ENCODE measurements at regions not wholly inside any gene's neighbourhood (a gene's known extent, or its start where the extent isn't known, plus 50 kb on each side); places are given as distances from the start of the nearest gene placed in this dataset.

DNA sequence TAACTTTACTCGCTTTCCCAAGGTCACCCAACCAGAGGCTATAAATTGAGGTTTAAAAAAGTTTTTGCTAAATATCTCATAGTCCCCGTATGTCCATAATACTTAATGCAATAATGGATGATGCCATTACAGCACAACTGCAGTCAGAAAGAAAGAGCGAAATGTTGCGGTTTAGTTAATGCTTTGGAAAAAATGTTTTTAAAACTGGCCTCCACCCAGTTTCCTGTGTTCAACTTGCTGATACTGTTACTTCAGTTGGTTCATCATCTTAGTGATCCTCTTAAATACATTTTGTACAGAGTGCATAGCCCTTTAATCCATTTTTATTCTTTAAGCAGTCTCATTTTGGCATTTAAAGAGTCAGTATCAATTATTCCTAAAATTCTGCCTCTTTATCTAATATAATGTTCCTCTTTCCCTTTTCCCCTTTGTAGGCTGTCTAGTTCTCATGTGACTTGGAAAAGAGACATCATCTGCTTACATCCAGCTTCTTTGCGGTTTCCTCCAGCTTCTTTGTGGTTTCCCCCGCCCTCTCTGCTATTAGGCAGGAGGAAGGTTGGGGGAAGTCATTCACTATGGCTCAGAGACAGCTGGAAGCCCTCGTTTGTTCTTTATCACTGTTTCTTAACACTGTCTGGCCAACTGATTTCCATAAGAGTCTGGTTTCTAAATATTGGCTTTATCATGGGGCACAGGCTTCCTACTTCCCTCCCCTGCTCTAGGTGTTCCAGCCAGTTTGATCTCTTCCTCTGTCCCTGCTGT is 154.3 kb downstream of the GOLIM4 start:
- Histone ChIP-seq H3K4me1 (ENCODE audit: insufficient read depth, low read length, severe bottlenecking) (no peaks in the 10 kb centered on the region), H3K27ac (ENCODE audit: low read depth, low read length, poor library complexity, severe bottlenecking) (no peak overlapping the region), H3K27me3 (ENCODE audit: insufficient read depth, low read length) (no peaks in the 10 kb centered on the region), H2AFZ (ENCODE audit: low read length) (no peak overlapping the region), H3K4me3 (ENCODE audit: low read depth, low read length, poor library complexity, severe bottlenecking) (no peak overlapping the region), H4K20me1 (ENCODE audit: insufficient read depth, low read length) (no peaks in the 10 kb centered on the region), H3F3A (ENCODE audit: insufficient read depth, low read length) (no peaks in the 10 kb centered on the region), H3K4me2 (ENCODE audit: low read length) (no peak overlapping the region), H3K9me3 (ENCODE audit: low read length) (no peaks in the 10 kb centered on the region), H3K36me3 (ENCODE audit: insufficient read depth, low read length) (no peaks in the 10 kb centered on the region), H3K9me2 (ENCODE audit: low read depth, low read length) (no peaks in the 10 kb centered on the region), H3K79me2 (ENCODE audit: insufficient read depth, low read length) (no peaks in the 10 kb centered on the region), H3K9ac (ENCODE audit: low read length) (no peak overlapping the region)
- TF ChIP-seq, protein P1, sequence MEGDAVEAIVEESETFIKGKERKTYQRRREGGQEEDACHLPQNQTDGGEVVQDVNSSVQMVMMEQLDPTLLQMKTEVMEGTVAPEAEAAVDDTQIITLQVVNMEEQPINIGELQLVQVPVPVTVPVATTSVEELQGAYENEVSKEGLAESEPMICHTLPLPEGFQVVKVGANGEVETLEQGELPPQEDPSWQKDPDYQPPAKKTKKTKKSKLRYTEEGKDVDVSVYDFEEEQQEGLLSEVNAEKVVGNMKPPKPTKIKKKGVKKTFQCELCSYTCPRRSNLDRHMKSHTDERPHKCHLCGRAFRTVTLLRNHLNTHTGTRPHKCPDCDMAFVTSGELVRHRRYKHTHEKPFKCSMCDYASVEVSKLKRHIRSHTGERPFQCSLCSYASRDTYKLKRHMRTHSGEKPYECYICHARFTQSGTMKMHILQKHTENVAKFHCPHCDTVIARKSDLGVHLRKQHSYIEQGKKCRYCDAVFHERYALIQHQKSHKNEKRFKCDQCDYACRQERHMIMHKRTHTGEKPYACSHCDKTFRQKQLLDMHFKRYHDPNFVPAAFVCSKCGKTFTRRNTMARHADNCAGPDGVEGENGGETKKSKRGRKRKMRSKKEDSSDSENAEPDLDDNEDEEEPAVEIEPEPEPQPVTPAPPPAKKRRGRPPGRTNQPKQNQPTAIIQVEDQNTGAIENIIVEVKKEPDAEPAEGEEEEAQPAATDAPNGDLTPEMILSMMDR (IDR thresholded peaks at IDR 0.05; ENCODE audit: low read length): no peak
- no peak for TF ChIP-seq EZH2 (IDR thresholded peaks at IDR 0.05; ENCODE audit: borderline replicate concordance, low read length)

DNA sequence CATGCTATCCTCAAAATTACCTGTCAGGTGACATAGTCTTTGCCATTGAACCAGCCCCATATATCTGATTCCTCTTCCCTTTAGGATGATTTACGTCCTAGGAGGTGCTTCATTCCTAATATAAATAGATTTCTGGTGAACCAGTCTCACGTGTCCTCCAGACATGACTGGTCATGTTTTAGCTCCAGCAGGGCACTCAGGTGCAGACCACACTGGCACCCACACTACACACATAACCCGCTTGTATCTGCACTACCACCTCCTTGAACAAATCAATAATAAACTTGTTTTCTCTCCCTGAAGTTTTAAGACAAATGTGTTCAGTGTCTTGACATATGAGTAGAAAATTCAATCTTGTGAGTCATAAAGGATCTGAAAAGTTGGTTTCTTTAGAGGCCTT is 155.5 kb downstream of the GOLIM4 start:
- no peak overlapping the region for H3K4me2 ChIP-seq (ENCODE audit: low read length)
- no peak overlapping the region for H2AFZ ChIP-seq (ENCODE audit: low read length)
- H3K9ac ChIP-seq (ENCODE audit: low read length): no peak overlapping the region
- no peaks in the 10 kb centered on the region for H3K27me3 ChIP-seq (ENCODE audit: insufficient read depth, low read length)
- TF ChIP-seq, protein P1 (IDR thresholded peaks at IDR 0.05; ENCODE audit: low read length): no peak
- TF ChIP-seq EZH2 (IDR thresholded peaks at IDR 0.05; ENCODE audit: borderline replicate concordance, low read length): no peak
- H3F3A ChIP-seq (ENCODE audit: insufficient read depth, low read length): no peaks in the 10 kb centered on the region
- no peaks in the 10 kb centered on the region for H3K9me3 ChIP-seq (ENCODE audit: low read length)
- no peaks in the 10 kb centered on the region for H3K36me3 ChIP-seq (ENCODE audit: insufficient read depth, low read length)
- H3K27ac ChIP-seq (ENCODE audit: low read depth, low read length, poor library complexity, severe bottlenecking): no peak overlapping the region
- H3K79me2 ChIP-seq (ENCODE audit: insufficient read depth, low read length): no peaks in the 10 kb centered on the region
- no peaks in the 10 kb centered on the region for H4K20me1 ChIP-seq (ENCODE audit: insufficient read depth, low read length)
- no peaks in the 10 kb centered on the region for H3K4me1 ChIP-seq (ENCODE audit: insufficient read depth, low read length, severe bottlenecking)
- no peaks in the 10 kb centered on the region for H3K9me2 ChIP-seq (ENCODE audit: low read depth, low read length)
- no peak overlapping the region for H3K4me3 ChIP-seq (ENCODE audit: low read depth, low read length, poor library complexity, severe bottlenecking)

DNA sequence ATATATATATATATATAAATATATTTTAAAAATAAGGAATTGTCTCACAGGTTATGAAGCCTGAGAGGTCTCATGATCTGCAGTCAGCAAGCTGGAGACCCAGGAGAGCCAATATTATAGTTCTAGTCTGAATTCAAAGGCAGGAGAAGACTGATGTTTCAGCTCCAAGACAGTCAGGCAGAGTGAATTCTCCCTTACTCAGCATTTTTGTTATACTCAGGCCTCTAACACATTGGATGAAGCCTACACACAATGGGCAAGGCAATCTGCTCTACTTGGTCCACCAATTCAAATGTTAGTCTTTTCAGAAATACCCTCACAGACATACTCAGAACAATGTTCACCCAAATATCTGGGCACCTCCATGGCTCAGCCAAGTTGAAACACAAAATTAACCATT is 157.2 kb downstream of the GOLIM4 start:
- Histone ChIP-seq H3K9ac (ENCODE audit: low read length) (no peak overlapping the region), H3K9me2 (ENCODE audit: low read depth, low read length) (no peaks in the 10 kb centered on the region), H4K20me1 (ENCODE audit: insufficient read depth, low read length) (no peaks in the 10 kb centered on the region), H2AFZ (ENCODE audit: low read length) (no peak overlapping the region), H3K27ac (ENCODE audit: low read depth, low read length, poor library complexity, severe bottlenecking) (no peak overlapping the region), H3K9me3 (ENCODE audit: low read length) (no peaks in the 10 kb centered on the region), H3K4me3 (ENCODE audit: low read depth, low read length, poor library complexity, severe bottlenecking) (no peak overlapping the region), H3K4me1 (ENCODE audit: insufficient read depth, low read length, severe bottlenecking) (no peaks in the 10 kb centered on the region), H3F3A (ENCODE audit: insufficient read depth, low read length) (no peaks in the 10 kb centered on the region), H3K79me2 (ENCODE audit: insufficient read depth, low read length) (no peaks in the 10 kb centered on the region), H3K27me3 (ENCODE audit: insufficient read depth, low read length) (no peaks in the 10 kb centered on the region), H3K4me2 (ENCODE audit: low read length) (no peak overlapping the region), H3K36me3 (ENCODE audit: insufficient read depth, low read length) (no peaks in the 10 kb centered on the region)
- TF ChIP-seq, protein P1 (IDR thresholded peaks at IDR 0.05; ENCODE audit: low read length): no peak
- no peak for TF ChIP-seq EZH2 (IDR thresholded peaks at IDR 0.05; ENCODE audit: borderline replicate concordance, low read length)

Measured in OCI-LY1 (cell line).